IMR-90 (cell line): ENCODE measurements at regions not wholly inside any gene's neighbourhood (a gene's known extent, or its start where the extent isn't known, plus 50 kb on each side); places are given as distances from the start of the nearest gene placed in this dataset.

ENCODE experiments used
- ATAC-seq: fragments of 200-7000 bp; cut with Tn5 transposase; 2 replicates; pipeline ENCODE4 v1.9.1; 2020; ENCODE audit warnings: low read depth, mild to moderate bottlenecking, moderate library complexity
- BruUV-seq: library from RNA; stranded (reverse); fragments of 400-500 nt; replicated peaks from 2 replicates; lab custom pipeline; 2021; lab: Mats Ljungman, UMichigan
- CTCF ChIA-PET: fragments of 300-600 bp; formaldehyde crosslinking; extraction: SDS; loops from one replicate; lab custom pipeline; 2021; ENCODE audit warnings: antibody characterized with exemption; lab: Yijun Ruan, JAX
- POLR2A ChIA-PET: fragments of 300-600 bp; sonication (Branson Sonifier 250); formaldehyde crosslinking; loops from one replicate; lab custom pipeline; 2022; ENCODE audit warnings: antibody characterized with exemption; ENCODE audit not compliant: unreplicated experiment; lab: Charles Lee
- DNase-seq: peaks from one replicate; pipeline ENCODE4 v3.0.0; 2013
- H2AFZ ChIP-seq: replicated peaks from 2 replicates; pipeline ENCODE3; 2013; ENCODE audit warnings: low read length, mild to moderate bottlenecking; ENCODE audit not compliant: poor library complexity
- H2AK5ac ChIP-seq: 2 replicates; pipeline ENCODE4 v1.6.1; 2013; ENCODE audit warnings: low read depth, low read length, inconsistent platforms
- H2AK9ac ChIP-seq: replicated peaks from 2 replicates; pipeline ENCODE3; 2013; ENCODE audit warnings: mild to moderate bottlenecking, low read depth, low read length, moderate library complexity; ENCODE audit not compliant: poor library complexity
- H2BK120ac ChIP-seq: 2 replicates; pipeline ENCODE4 v1.6.1; 2013; ENCODE audit warnings: low read depth, low read length, inconsistent platforms
- H2BK15ac ChIP-seq: 3 replicates; pipeline ENCODE4 v1.6.1; 2013; ENCODE audit warnings: low read depth, low read length, inconsistent platforms
- H2BK20ac ChIP-seq: 2 replicates; pipeline ENCODE4 v1.6.1; 2013; ENCODE audit warnings: low read depth, mild to moderate bottlenecking, inconsistent platforms, low read length, moderate library complexity
- H2BK5ac ChIP-seq: 2 replicates; pipeline ENCODE4 v1.6.1; 2013; ENCODE audit warnings: mild to moderate bottlenecking, low read depth, low read length, inconsistent platforms; ENCODE audit not compliant: poor library complexity, severe bottlenecking
- H3K14ac ChIP-seq: replicated peaks from 2 replicates; pipeline ENCODE4 v1.6.1; 2013; ENCODE audit warnings: low read depth, low read length, inconsistent platforms
- H3K18ac ChIP-seq: 2 replicates; pipeline ENCODE4 v1.6.1; 2013; ENCODE audit warnings: low read depth, low read length, control low read depth
- H3K23ac ChIP-seq: 2 replicates; pipeline ENCODE4 v1.6.1; 2013; ENCODE audit warnings: low read depth, low read length, inconsistent platforms
- H3K27ac ChIP-seq: 2 replicates; pipeline ENCODE4 v1.5.1; 2013; ENCODE audit warnings: mild to moderate bottlenecking, control low read depth, low read length; ENCODE audit not compliant: insufficient read depth
- H3K27me3 ChIP-seq: 2 replicates; pipeline ENCODE4 v1.6.1; 2013; ENCODE audit warnings: low read length; ENCODE audit not compliant: control insufficient read depth, insufficient read depth
- H3K36me3 ChIP-seq: 2 replicates; pipeline ENCODE4 v1.6.1; 2013; ENCODE audit warnings: low read length, mixed read lengths; ENCODE audit not compliant: control insufficient read depth, insufficient read depth
- H3K4ac ChIP-seq: 2 replicates; pipeline ENCODE4 v1.6.1; 2013; ENCODE audit warnings: low read depth, low read length, inconsistent platforms
- H3K4me1 ChIP-seq: 2 replicates; pipeline ENCODE4 v1.6.1; 2013; ENCODE audit warnings: low read length, mixed read lengths; ENCODE audit not compliant: control insufficient read depth, insufficient read depth
- H3K4me2 ChIP-seq: 2 replicates; pipeline ENCODE4 v1.6.1; 2013; ENCODE audit warnings: low read depth, mild to moderate bottlenecking, control low read depth, low read length, moderate library complexity
- H3K4me3 ChIP-seq: 2 replicates; pipeline ENCODE4 v1.5.1; 2013; ENCODE audit warnings: low read depth, mild to moderate bottlenecking, control low read depth, low read length, moderate library complexity; ENCODE audit not compliant: insufficient read depth
- H3K56ac ChIP-seq: 2 replicates; pipeline ENCODE4 v1.6.1; 2013; ENCODE audit warnings: low read length, inconsistent platforms; ENCODE audit not compliant: insufficient read depth; ENCODE audit errors: extremely low read depth
- H3K79me1 ChIP-seq, 2 experiments: 2 replicates each; pipeline ENCODE4 v1.6.1; 2013; ENCODE audit warnings: low read length in 2 of 2, inconsistent platforms in 1 of 2, low read depth in 1 of 2
- H3K9ac ChIP-seq: 2 replicates; pipeline ENCODE4 v1.6.1; 2013; ENCODE audit warnings: low read depth, low read length, control low read depth
- H3K9me1 ChIP-seq: 2 replicates; pipeline ENCODE4 v1.6.1; 2013; ENCODE audit warnings: low read length, inconsistent platforms; ENCODE audit not compliant: insufficient read depth
- H3K9me3 ChIP-seq: 2 replicates; pipeline ENCODE4 v1.6.1; 2013; ENCODE audit warnings: low read length; ENCODE audit not compliant: control insufficient read depth, insufficient read depth
- H4K20me1 ChIP-seq: 2 replicates; pipeline ENCODE4 v1.6.1; 2013; ENCODE audit warnings: low read length, inconsistent platforms; ENCODE audit not compliant: insufficient read depth
- H4K5ac ChIP-seq: 2 replicates; pipeline ENCODE4 v1.6.1; 2013; ENCODE audit warnings: mild to moderate bottlenecking, low read depth, low read length, control low read depth
- H4K8ac ChIP-seq, 2 experiments: 2 replicates each; pipeline ENCODE4 v1.6.1; 2013; ENCODE audit warnings: low read depth in 2 of 2, low read length in 2 of 2, control low read depth in 1 of 2, inconsistent platforms in 1 of 2
- H4K91ac ChIP-seq: 2 replicates; pipeline ENCODE4 v1.6.1; 2013; ENCODE audit warnings: low read depth, low read length, inconsistent platforms; ENCODE audit not compliant: insufficient read depth
- CHD1 ChIP-seq: IDR thresholded peaks from 2 replicates; pipeline ENCODE4 v1.6.1; 2012; ENCODE audit warnings: low read depth, low read length, improper control_type of control experiment
- ELK1 ChIP-seq: fragments of 150-350 bp; IDR thresholded peaks from 2 replicates; pipeline ENCODE4 v1.6.1; 2016; ENCODE audit warnings: low read depth, mild to moderate bottlenecking, low read length, moderate library complexity, borderline replicate concordance
- MAFK ChIP-seq: IDR thresholded peaks from 2 replicates; pipeline ENCODE4 v1.6.1; 2012; ENCODE audit warnings: low read depth, low read length, improper control_type of control experiment
- MAZ ChIP-seq: IDR thresholded peaks from 2 replicates; pipeline ENCODE4 v1.6.1; 2012; ENCODE audit warnings: low read depth, mild to moderate bottlenecking, low read length, improper control_type of control experiment, moderate library complexity, borderline replicate concordance
- MXI1 ChIP-seq: IDR thresholded peaks from 2 replicates; pipeline ENCODE4 v1.6.1; 2012; ENCODE audit warnings: low read depth, mild to moderate bottlenecking, low read length, moderate library complexity, borderline replicate concordance
- NFE2L2 ChIP-seq: fragments of 150-350 bp; IDR thresholded peaks from 2 replicates; pipeline ENCODE4 v1.6.1; 2016; ENCODE audit warnings: low read depth, mild to moderate bottlenecking, low read length
- POLR2A ChIP-seq: IDR thresholded peaks from 2 replicates; pipeline ENCODE4 v1.6.1; 2012; ENCODE audit warnings: mild to moderate bottlenecking, low read depth, low read length
- RAD21 ChIP-seq: IDR thresholded peaks from 2 replicates; pipeline ENCODE4 v1.6.1; 2012; ENCODE audit warnings: low read length, improper control_type of control experiment
- RCOR1 ChIP-seq: IDR thresholded peaks from 2 replicates; pipeline ENCODE4 v1.6.1; 2012; ENCODE audit warnings: mild to moderate bottlenecking, low read length, improper control_type of control experiment; ENCODE audit not compliant: insufficient replicate concordance
- RFX5 ChIP-seq: IDR thresholded peaks from 2 replicates; pipeline ENCODE4 v1.8.0; 2012; ENCODE audit warnings: low read depth, mild to moderate bottlenecking, low read length, moderate library complexity
- USF2 ChIP-seq: fragments of 150-350 bp; IDR thresholded peaks from 2 replicates; pipeline ENCODE4 v1.6.1; 2017; ENCODE audit warnings: mild to moderate bottlenecking, antibody characterized with exemption, low read length, low read depth
- WGBS, 2 experiments: methylation state at CpG; one replicate each; pipeline versions ENCODE4 v1.1.5 to v1.1.7; 2013; ENCODE audit warnings: missing lambda C conversion rate in 2 of 2; ENCODE audit not compliant: insufficient read length in 1 of 2; ENCODE audit errors: extremely low coverage in 2 of 2; 5-methylcytosine and 5-hydroxymethylcytosine counted together
- dilution Hi-C: fragments of 300-500 bp; cut with HindIII; formaldehyde crosslinking; loops from one replicate; pipeline ENCODE4 v1.14.3; 2018; ENCODE audit warnings: low sequenced_read_pairs; ENCODE audit not compliant: unreplicated experiment
- in situ Hi-C: fragments of 300-500 bp; cut with MboI; formaldehyde crosslinking; loops from 3 replicates; pipeline ENCODE4 v1.14.3; 2019; ENCODE audit warnings: low sequenced_read_pairs, inconsistent platforms, mixed read lengths
- intact Hi-C: fragments of 100-400 bp; cut with micrococcal nuclease; formaldehyde crosslinking; loops from 2 replicates; pipeline ENCODE4 v1.10.0; 2022

DNA sequence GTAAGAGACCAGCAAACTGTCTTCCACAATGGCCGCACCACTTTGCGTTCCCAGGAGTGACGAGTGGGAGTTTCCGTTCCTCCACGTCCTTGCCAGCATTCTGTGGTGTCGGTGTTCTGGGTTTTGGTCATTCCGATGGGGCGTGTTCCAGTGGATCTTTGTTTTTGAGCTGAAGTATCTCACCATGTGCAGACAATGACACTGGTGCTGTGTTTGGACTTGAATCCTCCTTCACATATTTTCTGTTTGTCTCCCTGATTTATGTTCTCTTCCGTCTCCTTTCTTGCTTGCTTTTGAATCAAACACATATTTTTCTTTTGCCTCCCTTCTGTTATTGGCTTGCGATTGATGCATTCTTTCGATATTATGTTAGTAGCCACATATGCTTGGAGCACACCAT is 60.8 kb upstream of the IRX4 start:
- Histone ChIP-seq H3K4ac (no peak overlapping the region), H3K9me1 (no peaks in the 10 kb centered on the region), H3K4me1 (no peaks in the 10 kb centered on the region), H2BK5ac (no peak overlapping the region), H3K14ac (no peak overlapping the region), H2BK20ac (no peak overlapping the region), H4K5ac (no peak overlapping the region), H3K56ac (no peak overlapping the region), H3K36me3 (no peaks in the 10 kb centered on the region), H4K91ac (no peak overlapping the region), H3K9ac (no peak overlapping the region), H3K27ac (no peak overlapping the region), H3K9me3 (no peaks in the 10 kb centered on the region; the same call in 1 of the 2 replicates), H3K27me3 (no peaks in the 10 kb centered on the region), H3K4me3 (no peak overlapping the region), H2BK120ac (no peak overlapping the region), H2AFZ (no peak overlapping the region), H3K18ac (no peak overlapping the region), H3K23ac (no peak overlapping the region), H4K8ac (no peak overlapping the region), H3K79me1 (no peaks in the 10 kb centered on the region), H4K20me1 (no peaks in the 10 kb centered on the region), H2BK15ac (no peak overlapping the region), H2AK5ac (no peak overlapping the region), H3K4me2 (no peak overlapping the region), H2AK9ac (no peak overlapping the region)
- ChIA-PET POLR2A (no interaction called here), CTCF (no interaction called here)
- WGBS, 2 experiments: no CpG with 5 or more reads among the region's 11 CpGs
- no peak for ATAC-seq
- TF ChIP-seq MAZ (no peak), CHD1 (no peak), RFX5 (no peak), MXI1 (no peak), RCOR1 (no peak), USF2 (no peak), RAD21 (no peak), NFE2L2 (no peak), MAFK (no peak), ELK1 (no peak), POLR2A (no peak)
- no peak for DNase-seq
- intact Hi-C loops: no loop called here
- no TSS peak for BruUV-seq
- in situ Hi-C loops: no loop called here
- dilution Hi-C loops: no loop called here
